Esophagus squamous epithelium (tissue), 5 donors: ENCODE measurements at regions not wholly inside any gene's neighbourhood (a gene's known extent, or its start where the extent isn't known, plus 50 kb on each side); places are given as distances from the start of the nearest gene placed in this dataset.

Experiments used
- DNase-seq: peaks from one replicate; lab custom pipeline; 2025; lab: John Stamatoyannopoulos, UW
- H3K27ac ChIP-seq, 4 donors: fragments of 200-600 bp; sonication (generic); one replicate each; pipeline ENCODE4 v1.5.1; 2016 to 2019; ENCODE audit warnings: mild to moderate bottlenecking in 1 of 4
- H3K27me3 ChIP-seq, 4 donors: fragments of 200-600 bp; sonication (generic); 1 replicate in 3 of 4; 2 replicates in 1 of 4; pipeline versions ENCODE4 v1.5.1 to v1.6.0; 2017 to 2021; ENCODE audit warnings: antibody characterized with exemption in 1 of 4
- H3K36me3 ChIP-seq, 3 donors: fragments of 200-600 bp; sonication (generic); one replicate each; pipeline ENCODE4 v1.5.1; 2016 to 2019
- H3K4me1 ChIP-seq, 3 donors: fragments of 200-600 bp; sonication (generic); one replicate each; pipeline ENCODE4 v1.5.1; 2017 to 2019
- H3K4me3 ChIP-seq, 4 donors: fragments of 200-600 bp; sonication (generic); 1 replicate in 3 of 4; 2 replicates in 1 of 4; pipeline ENCODE4 v1.5.1; 2016 to 2019; ENCODE audit warnings: mild to moderate bottlenecking in 2 of 4, moderate library complexity in 1 of 4
- H3K9me3 ChIP-seq, 3 donors: fragments of 200-600 bp; sonication (generic); one replicate each; pipeline ENCODE4 v1.5.1; 2016 to 2019
- POLR2A ChIP-seq, 4 donors: fragments of 450-650 bp; IDR thresholded peaks; one replicate each; pipeline ENCODE4 v1.6.1; 2017; ENCODE audit warnings: antibody characterized with exemption in 4 of 4, mild to moderate bottlenecking in 4 of 4, moderate library complexity in 3 of 4
- WGBS, 2 donors: methylation state at CpG; one replicate each; pipeline ENCODE4 v1.1.5; 2018; 5-methylcytosine and 5-hydroxymethylcytosine counted together
- intact Hi-C: fragments of 100-400 bp; cut with DNase I; formaldehyde crosslinking; loops from one replicate; pipeline ENCODE4 v1.15.0; 2022
- TF ChIP-seq, protein P1 (sequence below), 6 experiments: fragments of 450-650 bp in 4 of 6; fragments of 200-600 bp in 2 of 6; sonication (generic) in 2 of 6; IDR thresholded peaks; one replicate each; pipeline ENCODE4 v1.5.1; 2016 to 2019; ENCODE audit warnings: antibody characterized with exemption in 6 of 6, mild to moderate bottlenecking in 4 of 6, moderate library complexity in 4 of 6
- donor health status: DM: yes; HTN: yes; CAD: no.

GRCh38 chr10:2139746-2140145 lies 402.4 kb upstream of the ADARB2 start:
- 54 to 78% methylated on average over 1 of the region's 1 CpG for WGBS, 2 donors
- intact Hi-C loops: no loop called here
- Histone ChIP-seq H3K4me3 (no peak overlapping the region), H3K27ac (no peak overlapping the region), H3K36me3 (no peaks in the 10 kb centered on the region), H3K4me1 (no peaks in the 10 kb centered on the region), H3K27me3 (no peaks in the 10 kb centered on the region), H3K9me3 (no peaks in the 10 kb centered on the region)
- DNase-seq: no peak
- TF ChIP-seq, protein P1, sequence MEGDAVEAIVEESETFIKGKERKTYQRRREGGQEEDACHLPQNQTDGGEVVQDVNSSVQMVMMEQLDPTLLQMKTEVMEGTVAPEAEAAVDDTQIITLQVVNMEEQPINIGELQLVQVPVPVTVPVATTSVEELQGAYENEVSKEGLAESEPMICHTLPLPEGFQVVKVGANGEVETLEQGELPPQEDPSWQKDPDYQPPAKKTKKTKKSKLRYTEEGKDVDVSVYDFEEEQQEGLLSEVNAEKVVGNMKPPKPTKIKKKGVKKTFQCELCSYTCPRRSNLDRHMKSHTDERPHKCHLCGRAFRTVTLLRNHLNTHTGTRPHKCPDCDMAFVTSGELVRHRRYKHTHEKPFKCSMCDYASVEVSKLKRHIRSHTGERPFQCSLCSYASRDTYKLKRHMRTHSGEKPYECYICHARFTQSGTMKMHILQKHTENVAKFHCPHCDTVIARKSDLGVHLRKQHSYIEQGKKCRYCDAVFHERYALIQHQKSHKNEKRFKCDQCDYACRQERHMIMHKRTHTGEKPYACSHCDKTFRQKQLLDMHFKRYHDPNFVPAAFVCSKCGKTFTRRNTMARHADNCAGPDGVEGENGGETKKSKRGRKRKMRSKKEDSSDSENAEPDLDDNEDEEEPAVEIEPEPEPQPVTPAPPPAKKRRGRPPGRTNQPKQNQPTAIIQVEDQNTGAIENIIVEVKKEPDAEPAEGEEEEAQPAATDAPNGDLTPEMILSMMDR (IDR thresholded peaks at IDR 0.05): no peak
- TF ChIP-seq POLR2A (IDR thresholded peaks at IDR 0.05): no peak

DNA sequence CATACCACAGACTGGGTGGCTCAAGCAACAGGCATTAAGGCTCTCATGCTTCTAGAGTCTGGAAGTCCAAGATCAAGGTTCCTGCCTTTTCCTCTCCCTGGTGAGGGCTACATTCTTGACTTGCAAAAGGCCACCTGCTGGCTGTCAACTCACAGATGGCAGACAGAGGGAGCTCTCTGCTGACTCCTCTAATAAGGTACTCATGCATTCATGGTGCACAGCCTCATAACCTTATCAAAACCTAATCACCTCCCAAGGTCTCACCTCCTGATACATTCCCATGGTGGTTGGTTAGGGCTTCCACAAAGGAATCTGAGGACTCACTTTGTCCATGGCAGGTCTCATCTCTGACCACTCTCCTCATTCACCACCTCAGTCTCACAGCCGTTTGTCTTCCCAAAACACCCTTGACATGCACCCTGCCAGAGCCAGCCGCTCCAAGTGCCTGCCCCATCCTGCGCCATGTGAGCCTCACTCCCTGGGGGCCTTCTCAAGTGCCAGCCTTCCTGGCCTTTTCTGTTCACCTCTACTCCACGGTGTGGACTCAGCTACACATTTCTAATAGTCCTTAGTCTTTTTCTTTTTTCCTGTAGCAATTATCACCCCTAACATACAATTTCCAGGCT lies 400.3 kb upstream of the ADARB2 start:
- WGBS, 2 donors: 78 to 85% methylated on average over 4 of the region's 4 CpGs
- Histone ChIP-seq H3K27me3 (no peaks in the 10 kb centered on the region), H3K4me3 (no peak overlapping the region), H3K4me1 (no peaks in the 10 kb centered on the region), H3K36me3 (no peaks in the 10 kb centered on the region), H3K27ac (no peak overlapping the region), H3K9me3 (no peaks in the 10 kb centered on the region)
- intact Hi-C loops: no loop called here
- TF ChIP-seq POLR2A (IDR thresholded peaks at IDR 0.05): no peak
- TF ChIP-seq, protein P1 (IDR thresholded peaks at IDR 0.05): peak in 3 of 6 experiments; percentile 27 to 70 (median 33)
- DNase-seq: no peak

GRCh38 chr10:2130705-2131305 lies 393.5 kb upstream of the ADARB2 start:
- Histone ChIP-seq H3K4me3 (no peak overlapping the region), H3K27ac (no peak overlapping the region), H3K36me3 (no peaks in the 10 kb centered on the region), H3K27me3 (peaks cover 0 to 13% (median 0%) of the 10 kb centered on the region in 4 donors), H3K9me3 (no peaks in the 10 kb centered on the region), H3K4me1 (no peaks in the 10 kb centered on the region)
- intact Hi-C loops: no loop called here
- DNase-seq: no peak
- TF ChIP-seq, protein P1 (IDR thresholded peaks at IDR 0.05): no peak
- TF ChIP-seq POLR2A (IDR thresholded peaks at IDR 0.05): no peak
- 75 to 77% methylated on average over 10 of the region's 10 CpGs for WGBS, 2 donors

- H3K27me3 ChIP-seq: peaks cover 0 to 13% (median 0%) of the 10 kb centered on the region in 4 donors
- TF ChIP-seq, protein P1 (IDR thresholded peaks at IDR 0.05): no peak
- TF ChIP-seq POLR2A (IDR thresholded peaks at IDR 0.05): no peak
- H3K9me3 ChIP-seq: no peaks in the 10 kb centered on the region
- intact Hi-C loops: no loop called here
- no peak overlapping the region for H3K27ac ChIP-seq
- WGBS, 2 donors: 80 to 81% methylated on average over 3 of the region's 3 CpGs
- H3K36me3 ChIP-seq: no peaks in the 10 kb centered on the region
- no peak for DNase-seq
- H3K4me1 ChIP-seq: no peaks in the 10 kb centered on the region
- no peak overlapping the region for H3K4me3 ChIP-seq
Observed at GRCh38 chr10:2128991-2129390, 391.7 kb upstream of the ADARB2 start.

DNA sequence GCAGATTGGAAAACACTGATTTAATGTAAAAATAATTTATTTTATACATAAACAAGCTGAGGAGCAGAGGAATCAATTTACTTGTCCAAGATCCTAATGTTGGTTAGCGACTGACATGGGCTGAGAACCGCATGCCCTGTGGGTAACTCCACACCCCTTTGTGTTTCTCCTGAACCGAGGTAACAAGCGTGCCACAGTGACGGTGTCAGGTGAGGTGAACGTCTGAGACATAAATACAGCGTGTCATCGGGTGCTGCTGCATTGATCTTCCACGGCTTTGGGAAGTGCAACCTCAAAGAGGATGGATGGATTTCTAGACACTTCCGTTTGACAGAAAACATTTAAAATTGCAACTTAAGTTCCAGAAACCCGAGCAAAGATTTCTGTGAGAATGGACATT lies 386.8 kb upstream of the ADARB2 start:
- no peak for TF ChIP-seq POLR2A (IDR thresholded peaks at IDR 0.05)
- TF ChIP-seq, protein P1 (IDR thresholded peaks at IDR 0.05): no peak
- DNase-seq: no peak
- Histone ChIP-seq H3K4me3 (no peak overlapping the region), H3K27me3 (peaks cover 0 to 13% (median 0%) of the 10 kb centered on the region in 4 donors), H3K36me3 (no peaks in the 10 kb centered on the region), H3K27ac (no peak overlapping the region), H3K4me1 (peaks cover 0 to 6% (median 0%) of the 10 kb centered on the region in 3 donors), H3K9me3 (no peaks in the 10 kb centered on the region)
- intact Hi-C loops: no loop called here
- 77 to 81% methylated on average over 11 of the region's 11 CpGs for WGBS, 2 donors
